ENCODE measurements at regions not wholly inside any gene's neighbourhood (a gene's known extent, or its start where the extent isn't known, plus 50 kb on each side); places are given as distances from the start of the nearest gene placed in this dataset.
A peak's percentile ranks its signal among the peaks of the same experiment; 100 is the strongest.
"Not testable (repeated sequence)": the region's sequence is repeated elsewhere in the genome, so short reads cannot be mapped to it uniquely, and the experiment has no call there.

DNA sequence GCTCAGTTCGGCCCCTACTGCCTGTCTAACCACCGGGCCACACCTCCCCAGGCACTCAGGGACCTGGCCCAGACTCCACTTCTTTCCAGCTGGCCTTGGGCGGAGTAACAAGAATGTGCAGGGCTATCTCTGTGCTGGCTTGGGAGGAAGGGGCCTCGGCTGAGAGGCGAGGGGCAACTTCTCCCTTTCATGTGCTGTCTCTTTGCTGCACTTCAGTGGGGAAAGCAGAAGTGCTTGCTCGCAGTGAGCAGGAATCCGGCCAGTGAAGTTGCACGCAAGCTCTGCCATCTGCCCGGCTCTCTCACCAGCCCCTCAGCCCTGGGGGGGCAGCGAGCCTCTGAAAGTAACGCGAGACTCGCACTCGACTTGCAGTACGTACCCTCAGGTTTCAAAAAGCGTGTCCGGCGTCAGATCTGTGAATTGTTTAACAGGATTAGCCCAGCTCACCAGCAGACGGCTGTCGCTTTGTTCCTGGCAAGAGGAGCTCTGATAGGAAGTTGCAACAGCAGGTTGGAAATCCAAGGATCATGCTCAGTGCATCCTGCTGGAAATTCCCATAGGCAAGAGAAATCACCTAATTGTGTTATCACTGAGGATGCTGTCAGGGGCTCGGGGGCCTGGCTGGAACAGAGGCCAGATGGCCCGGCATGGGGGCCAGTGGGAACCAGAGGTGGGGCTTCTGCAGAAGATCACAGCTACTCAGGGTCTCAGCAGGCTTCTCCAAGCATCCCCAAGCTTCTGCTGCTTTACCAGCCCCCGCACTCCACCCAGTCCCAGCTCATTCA lies 221.1 kb downstream of the NPHP4 start:
- Histone ChIP-seq H3K36me3 (no peaks in the 10 kb centered on the region), H3K27ac (peak overlapping the region; percentile 59), H3K9me3 (ENCODE audit: severe bottlenecking) (no peaks in the 10 kb centered on the region), H3K27me3 (ENCODE audit: insufficient read depth, low read depth, severe bottlenecking) (no peaks in the 10 kb centered on the region), H3K4me3 (ENCODE audit: low read depth, low read length) (peak overlapping the region; percentile 29)
- TF ChIP-seq, protein P1, sequence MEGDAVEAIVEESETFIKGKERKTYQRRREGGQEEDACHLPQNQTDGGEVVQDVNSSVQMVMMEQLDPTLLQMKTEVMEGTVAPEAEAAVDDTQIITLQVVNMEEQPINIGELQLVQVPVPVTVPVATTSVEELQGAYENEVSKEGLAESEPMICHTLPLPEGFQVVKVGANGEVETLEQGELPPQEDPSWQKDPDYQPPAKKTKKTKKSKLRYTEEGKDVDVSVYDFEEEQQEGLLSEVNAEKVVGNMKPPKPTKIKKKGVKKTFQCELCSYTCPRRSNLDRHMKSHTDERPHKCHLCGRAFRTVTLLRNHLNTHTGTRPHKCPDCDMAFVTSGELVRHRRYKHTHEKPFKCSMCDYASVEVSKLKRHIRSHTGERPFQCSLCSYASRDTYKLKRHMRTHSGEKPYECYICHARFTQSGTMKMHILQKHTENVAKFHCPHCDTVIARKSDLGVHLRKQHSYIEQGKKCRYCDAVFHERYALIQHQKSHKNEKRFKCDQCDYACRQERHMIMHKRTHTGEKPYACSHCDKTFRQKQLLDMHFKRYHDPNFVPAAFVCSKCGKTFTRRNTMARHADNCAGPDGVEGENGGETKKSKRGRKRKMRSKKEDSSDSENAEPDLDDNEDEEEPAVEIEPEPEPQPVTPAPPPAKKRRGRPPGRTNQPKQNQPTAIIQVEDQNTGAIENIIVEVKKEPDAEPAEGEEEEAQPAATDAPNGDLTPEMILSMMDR (IDR thresholded peaks at IDR 0.05; ENCODE audit: low read depth, low read length), result no peak
- DNase-seq, result peak; percentile 94

DNA sequence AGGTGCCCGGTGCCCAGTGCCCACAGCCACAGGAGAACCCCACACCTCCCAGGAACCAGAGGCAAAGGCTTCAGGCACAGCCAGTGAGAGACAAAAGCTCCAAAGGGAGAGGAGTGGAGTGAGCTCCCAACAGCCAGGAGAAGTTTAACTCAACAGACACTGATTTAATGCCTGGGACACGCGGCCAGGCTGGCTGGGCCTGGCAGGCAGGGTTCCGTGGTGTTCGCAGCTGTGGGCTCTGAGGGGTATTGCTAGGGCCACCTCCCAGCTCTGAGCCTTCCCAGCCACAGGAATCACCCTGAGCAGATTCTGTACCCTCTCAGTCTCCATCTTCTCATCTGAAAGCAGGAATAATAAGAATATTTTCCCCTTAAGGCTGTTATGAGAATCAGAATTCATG lies 222.5 kb downstream of the NPHP4 start:
- H3K9me3 ChIP-seq (ENCODE audit: severe bottlenecking), result no peaks in the 10 kb centered on the region
- H3K4me3 ChIP-seq (ENCODE audit: low read depth, low read length), result no peak overlapping the region
- TF ChIP-seq, protein P1 (IDR thresholded peaks at IDR 0.05; ENCODE audit: low read depth, low read length), result no peak
- no peaks in the 10 kb centered on the region for H3K27me3 ChIP-seq (ENCODE audit: insufficient read depth, low read depth, severe bottlenecking)
- DNase-seq, result no peak
- no peak overlapping the region for H3K27ac ChIP-seq
- H3K36me3 ChIP-seq, result no peaks in the 10 kb centered on the region

DNA sequence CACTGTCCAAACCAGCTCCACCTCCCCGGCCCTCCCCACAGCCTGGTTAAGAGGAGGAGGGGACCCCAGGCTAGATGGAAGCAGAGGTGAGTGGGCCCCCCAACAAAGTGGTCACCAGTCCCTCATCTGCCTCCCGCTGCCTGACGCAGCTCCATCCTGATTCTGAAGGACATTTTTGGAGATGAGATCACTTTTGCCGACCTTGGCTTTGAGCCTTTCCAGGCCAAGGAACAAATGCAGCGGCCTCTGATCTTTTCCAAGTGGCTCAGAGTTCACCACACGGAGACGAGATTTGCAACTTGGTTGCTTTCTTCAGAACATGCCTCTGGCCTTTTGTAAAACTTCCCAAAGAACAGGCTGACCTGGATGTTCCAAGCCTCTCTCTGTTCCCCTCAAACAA lies 223.1 kb downstream of the NPHP4 start:
- TF ChIP-seq, protein P1 (IDR thresholded peaks at IDR 0.05; ENCODE audit: low read depth, low read length), result no peak
- no peaks in the 10 kb centered on the region for H3K27me3 ChIP-seq (ENCODE audit: insufficient read depth, low read depth, severe bottlenecking)

DNA sequence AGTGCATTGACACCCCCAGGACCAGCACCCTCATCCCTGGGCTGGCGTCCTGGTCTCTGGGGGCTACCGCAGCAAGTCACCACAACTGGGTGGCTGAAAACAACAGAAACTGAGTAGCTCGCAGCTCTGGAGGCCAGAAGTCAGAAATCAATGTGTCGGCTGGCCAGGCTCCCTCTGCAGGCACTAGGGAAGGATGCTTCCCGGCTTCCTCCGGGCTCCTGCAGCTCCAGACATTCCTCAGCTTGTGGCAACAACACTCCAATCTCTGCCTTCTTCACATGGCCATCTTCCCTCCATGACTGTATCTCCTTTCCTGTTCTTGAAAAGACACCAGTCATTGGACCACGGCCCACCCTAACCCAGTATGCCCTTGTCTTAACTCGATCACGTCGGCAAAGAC lies 224.2 kb downstream of the NPHP4 start:
- no peaks in the 10 kb centered on the region for H3K36me3 ChIP-seq
- TF ChIP-seq, protein P1 (IDR thresholded peaks at IDR 0.05; ENCODE audit: low read depth, low read length), result no peak
- DNase-seq, result no peak
- H3K27ac ChIP-seq, result no peak overlapping the region
- no peak overlapping the region for H3K4me3 ChIP-seq (ENCODE audit: low read depth, low read length)
- no peaks in the 10 kb centered on the region for H3K27me3 ChIP-seq (ENCODE audit: insufficient read depth, low read depth, severe bottlenecking)
- no peaks in the 10 kb centered on the region for H3K9me3 ChIP-seq (ENCODE audit: severe bottlenecking)

More for the DNA sequence above, 223.1 kb downstream of the NPHP4 start:
- no peak overlapping the region for H3K27ac ChIP-seq
- no peak for DNase-seq
- H3K4me3 ChIP-seq (ENCODE audit: low read depth, low read length), result no peak overlapping the region
- H3K9me3 ChIP-seq (ENCODE audit: severe bottlenecking), result no peaks in the 10 kb centered on the region
- H3K36me3 ChIP-seq, result no peaks in the 10 kb centered on the region

DNA sequence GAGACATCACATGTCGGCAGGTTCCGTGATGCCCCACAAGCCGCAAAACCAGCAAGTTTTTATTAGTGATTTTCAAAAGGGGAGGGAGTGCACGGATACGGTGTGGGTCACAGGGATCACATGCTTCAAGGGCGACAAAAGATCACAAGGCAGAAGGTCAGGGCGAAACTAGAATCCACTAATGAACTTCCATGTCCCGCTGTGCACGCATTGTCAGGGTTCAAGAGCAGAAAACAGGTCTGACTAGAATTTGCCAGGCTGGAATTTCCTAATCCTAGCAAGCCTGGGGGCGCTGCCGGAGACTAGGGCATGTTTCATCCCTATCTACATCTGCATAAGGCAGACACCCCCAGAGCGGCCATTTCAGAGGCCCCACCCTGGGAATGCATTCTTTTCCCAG lies 225.2 kb downstream of the NPHP4 start:
- H3K4me3 ChIP-seq (ENCODE audit: low read depth, low read length); H3K9me3 ChIP-seq (ENCODE audit: severe bottlenecking); H3K27ac ChIP-seq; H3K36me3 ChIP-seq; DNase-seq; H3K27me3 ChIP-seq (ENCODE audit: insufficient read depth, low read depth, severe bottlenecking): not testable (repeated sequence)

DNA sequence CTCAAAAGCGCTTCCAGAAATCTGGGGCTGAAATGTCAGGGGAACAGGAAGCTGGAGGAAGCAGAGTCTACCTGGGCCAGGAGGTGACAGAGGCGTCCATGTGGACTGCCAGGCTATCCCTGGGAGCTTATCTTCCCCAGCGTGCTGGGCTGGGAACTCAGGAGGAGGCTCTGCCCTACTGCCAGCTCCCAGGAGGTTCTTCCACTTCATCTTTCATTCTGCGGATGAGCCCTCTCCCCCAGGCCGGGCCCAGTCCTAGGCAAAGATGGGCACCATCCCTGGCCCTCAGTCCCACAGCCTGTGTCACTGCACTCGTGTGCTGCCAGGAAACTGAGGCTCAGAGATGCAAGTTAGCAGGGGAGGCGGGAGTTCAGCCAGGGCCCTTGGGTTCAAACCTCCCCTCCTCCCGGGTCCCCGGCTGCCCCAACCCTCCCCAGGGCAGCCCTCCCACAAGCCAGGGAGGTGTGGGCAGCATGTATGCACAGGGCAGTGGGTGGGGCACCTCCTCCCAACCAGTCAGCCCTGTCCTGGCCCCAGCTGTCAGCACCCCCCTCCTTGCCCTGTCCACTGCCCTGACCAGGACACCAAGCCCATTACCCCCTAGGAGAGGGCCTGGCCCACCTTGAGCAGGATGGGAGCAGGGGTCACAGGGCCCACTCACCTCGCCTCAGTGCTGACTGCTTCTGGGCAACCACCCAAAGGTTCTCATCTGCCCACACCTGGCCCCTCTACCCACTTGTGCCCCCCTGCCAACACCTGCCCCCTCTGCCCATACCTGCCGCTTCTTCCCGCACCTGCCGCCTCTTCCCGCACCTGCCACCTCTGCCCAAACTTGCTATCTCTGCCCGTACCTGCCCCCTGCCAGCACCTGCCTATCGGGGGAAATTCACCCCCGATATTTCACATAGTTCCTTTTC lies 226.0 kb downstream of the NPHP4 start:
- TF ChIP-seq, protein P1 (IDR thresholded peaks at IDR 0.05; ENCODE audit: low read depth, low read length), result no peak
- Histone ChIP-seq H3K27ac (no peak overlapping the region), H3K9me3 (ENCODE audit: severe bottlenecking) (no peaks in the 10 kb centered on the region), H3K36me3 (no peaks in the 10 kb centered on the region), H3K4me3 (ENCODE audit: low read depth, low read length) (no peak overlapping the region), H3K27me3 (ENCODE audit: insufficient read depth, low read depth, severe bottlenecking) (no peaks in the 10 kb centered on the region)
- DNase-seq, result no peak
